GM21723 (cell line): ENCODE measurements at regions not wholly inside any gene's neighbourhood (a gene's known extent, or its start where the extent isn't known, plus 50 kb on each side); places are given as distances from the start of the nearest gene placed in this dataset.

Source experiments
- ATAC-seq: cut with Tn5 transposase; IDR thresholded peaks from one replicate; pipeline ENCODE4 v1.9.1; 2021; ENCODE audit warnings: mild to moderate bottlenecking, moderate library complexity; ENCODE audit not compliant: unreplicated experiment

GRCh38 chr9:80070071-80070742 lies 498.4 kb downstream of the TLE4 start:
- no peak for ATAC-seq

- ATAC-seq, result no peak
Observed at GRCh38 chr9:80066931-80067330, 495.2 kb downstream of the TLE4 start.

GRCh38 chr9:80062567-80062966 lies 490.8 kb downstream of the TLE4 start:
- no peak for ATAC-seq

- ATAC-seq, result no peak
Observed at GRCh38 chr9:80061940-80062339, 490.2 kb downstream of the TLE4 start.

- ATAC-seq, result no peak
Observed at GRCh38 chr9:80061096-80061495, 489.3 kb downstream of the TLE4 start.

GRCh38 chr9:80059979-80060378 lies 488.2 kb downstream of the TLE4 start:
- ATAC-seq, result no peak

GRCh38 chr9:80059191-80059590 lies 487.4 kb downstream of the TLE4 start:
- ATAC-seq, result no peak

GRCh38 chr9:80052830-80053229 lies 481.1 kb downstream of the TLE4 start:
- ATAC-seq, result no peak

- no peak for ATAC-seq
Observed at GRCh38 chr9:80049096-80049782, 477.5 kb downstream of the TLE4 start.

GRCh38 chr9:80046481-80046880 lies 474.7 kb downstream of the TLE4 start:
- no peak for ATAC-seq

- no peak for ATAC-seq
Observed at GRCh38 chr9:80041821-80042220, 470.1 kb downstream of the TLE4 start.

- ATAC-seq, result no peak
Observed at GRCh38 chr9:80040457-80040856, 468.7 kb downstream of the TLE4 start.

GRCh38 chr9:80030801-80031200 lies 459.0 kb downstream of the TLE4 start:
- ATAC-seq, result no peak

GRCh38 chr9:80028501-80028900 lies 456.7 kb downstream of the TLE4 start:
- no peak for ATAC-seq

GRCh38 chr9:80025796-80026520 lies 454.2 kb downstream of the TLE4 start:
- ATAC-seq, result no peak

GRCh38 chr9:80025131-80025530 lies 453.4 kb downstream of the TLE4 start:
- no peak for ATAC-seq

GRCh38 chr9:80020530-80020929 lies 448.8 kb downstream of the TLE4 start:
- ATAC-seq, result no peak

GRCh38 chr9:80020056-80020455 lies 448.3 kb downstream of the TLE4 start:
- ATAC-seq, result no peak

GRCh38 chr9:80013891-80014290 lies 442.1 kb downstream of the TLE4 start:
- ATAC-seq, result no peak

- no peak for ATAC-seq
Observed at GRCh38 chr9:80012557-80013330, 441.0 kb downstream of the TLE4 start.

GRCh38 chr9:80009204-80009603 lies 437.4 kb downstream of the TLE4 start:
- no peak for ATAC-seq
